ENCODE measurements at regions not wholly inside any gene's neighbourhood (a gene's known extent, or its start where the extent isn't known, plus 50 kb on each side); places are given as distances from the start of the nearest gene placed in this dataset.

- CTCF ChIA-PET = no interaction called here
Observed at GRCh38 chrX:127908384-127908783, 143.8 kb downstream of the ACTRT1 start.

DNA sequence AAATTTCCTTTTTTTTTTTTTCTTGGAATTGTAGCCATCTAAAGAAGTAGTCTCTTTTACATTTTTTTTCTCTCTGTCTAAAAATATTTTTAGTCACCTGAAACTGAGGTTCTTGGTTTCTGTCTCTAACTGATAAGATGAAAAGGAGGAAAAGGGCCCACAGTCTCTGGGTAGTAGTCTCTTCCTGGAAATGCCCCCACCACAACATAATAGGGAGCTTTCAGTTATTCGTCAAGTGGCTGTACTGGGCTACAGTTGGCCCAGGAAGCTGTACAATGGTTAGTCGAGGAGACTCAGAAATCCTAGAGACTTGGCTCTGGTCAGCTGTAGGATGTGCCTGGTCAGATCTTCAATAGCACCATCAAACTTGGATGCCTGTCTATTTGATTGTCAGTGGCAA, 163.4 kb downstream of the ACTRT1 start:
- in situ Hi-C loops (cut with MboI) = no loop called here

More at GRCh38 chrX:127908384-127908783, 143.8 kb downstream of the ACTRT1 start:
- H3K36me3 ChIP-seq (ENCODE audit: control insufficient read depth in 2 of 2, insufficient read depth in 2 of 2, low read length in 1 of 2) = no peaks in the 10 kb centered on the region
- in situ Hi-C loops (cut with MboI) = no loop called here
- FAIRE-seq (no peak), ATAC-seq (no peak), DNase-seq (ENCODE audit: low read depth, low spot score) (no peak)
- no peak overlapping the region for H3K4me3 ChIP-seq
- intact Hi-C loops (cut with micrococcal nuclease; ENCODE audit: unreplicated experiment) = no loop called here
- ChIA-PET RAD21 (ENCODE audit: unreplicated experiment) (no interaction called here), POLR2A (no interaction called here), SMC1A (ENCODE audit: uncharacterized antibody, unreplicated experiment) (no interaction called here)
- no peak overlapping the region for H3K27ac ChIP-seq (ENCODE audit: control insufficient read depth, insufficient read depth)
- H3K79me2 ChIP-seq (ENCODE audit: control insufficient read depth, insufficient read depth, low read length) = no peaks in the 10 kb centered on the region
- H3K27me3 ChIP-seq (replicated peaks in 1 of 2; ENCODE audit: control insufficient read depth in 2 of 2, insufficient read depth in 2 of 2, low read length in 1 of 2) = no peaks in the 10 kb centered on the region
- BruUV-seq (replicated peaks) = no TSS peak
- H3K4me2 ChIP-seq (ENCODE audit: control insufficient read depth, insufficient read depth) = no peak overlapping the region
- no peak overlapping the region for H2AFZ ChIP-seq (ENCODE audit: control insufficient read depth, low read depth, low read length)
- no peaks in the 10 kb centered on the region for H4K20me1 ChIP-seq (ENCODE audit: control insufficient read depth, insufficient read depth)
- H3K9ac ChIP-seq (ENCODE audit: control insufficient read depth, insufficient read depth, low read length) = no peak overlapping the region
- TF ChIP-seq SIN3A (IDR thresholded peaks at IDR 0.05; ENCODE audit: low read depth, low read length) = no peak
- 50% methylated on average over 6 of the region's 6 CpGs for WGBS (ENCODE audit: insufficient coverage, insufficient replicate concordance, low lambda C conversion rate, missing lambda C conversion rate)
- H3K4me1 ChIP-seq (ENCODE audit: control insufficient read depth, insufficient read depth, low read length) = no peaks in the 10 kb centered on the region
- no peaks in the 10 kb centered on the region for H3K9me3 ChIP-seq (replicated peaks; ENCODE audit: control insufficient read depth, insufficient read depth, low read length)

More for the DNA sequence above, 163.4 kb downstream of the ACTRT1 start:
- H3K4me1 ChIP-seq (ENCODE audit: control insufficient read depth, insufficient read depth, low read length) = no peaks in the 10 kb centered on the region
- TF ChIP-seq CBFB (IDR thresholded peaks at IDR 0.05; ENCODE audit: low read depth) (no peak), SUPT20H (IDR thresholded peaks at IDR 0.05; ENCODE audit: borderline replicate concordance, control insufficient read depth, low read depth, low read length) (no peak), MXI1 (IDR thresholded peaks at IDR 0.05; ENCODE audit: low read depth, low read length) (no peak), RBBP5 (conservative IDR thresholded peaks at IDR 0.05) (no peak), SIX5 (IDR thresholded peaks at IDR 0.05; ENCODE audit: low read depth, low read length, severe bottlenecking) (no peak), SP1 (IDR thresholded peaks at IDR 0.05; ENCODE audit: low read depth, low read length) (no peak), ESRRA (IDR thresholded peaks at IDR 0.05; ENCODE audit: low read length) (no peak), NR2C1 (IDR thresholded peaks at IDR 0.05) (no peak), YBX1 (IDR thresholded peaks at IDR 0.05) (no peak)
- H2AFZ ChIP-seq (ENCODE audit: control insufficient read depth, low read depth, low read length) = no peak overlapping the region
- 15% methylated on average over 2 of the region's 2 CpGs for WGBS (ENCODE audit: insufficient coverage, insufficient replicate concordance, low lambda C conversion rate, missing lambda C conversion rate)
- H3K36me3 ChIP-seq (ENCODE audit: control insufficient read depth in 2 of 2, insufficient read depth in 2 of 2, low read length in 1 of 2) = no peaks in the 10 kb centered on the region
- POLR2A ChIA-PET = no interaction called here
- no peak for FAIRE-seq
- H4K20me1 ChIP-seq (ENCODE audit: control insufficient read depth, insufficient read depth) = no peaks in the 10 kb centered on the region
- no peak overlapping the region for H3K9ac ChIP-seq (ENCODE audit: control insufficient read depth, insufficient read depth, low read length)
- SMC1A ChIA-PET (ENCODE audit: uncharacterized antibody, unreplicated experiment) = no interaction called here
- H3K4me2 ChIP-seq (ENCODE audit: control insufficient read depth, insufficient read depth) = no peak overlapping the region
- H3K9me3 ChIP-seq (replicated peaks; ENCODE audit: control insufficient read depth, insufficient read depth, low read length) = no peaks in the 10 kb centered on the region
- DNase-seq (ENCODE audit: low read depth, low spot score) = no peak
- no TSS peak for BruUV-seq (replicated peaks)
- no peak overlapping the region for H3K4me3 ChIP-seq
- no peaks in the 10 kb centered on the region for H3K79me2 ChIP-seq (ENCODE audit: control insufficient read depth, insufficient read depth, low read length)
- intact Hi-C loops (cut with micrococcal nuclease; ENCODE audit: unreplicated experiment) = no loop called here
- CTCF ChIA-PET = no interaction called here
- RAD21 ChIA-PET (ENCODE audit: unreplicated experiment) = no interaction called here
- H3K27me3 ChIP-seq (replicated peaks in 1 of 2; ENCODE audit: control insufficient read depth in 2 of 2, insufficient read depth in 2 of 2, low read length in 1 of 2) = no peaks in the 10 kb centered on the region
- H3K27ac ChIP-seq (ENCODE audit: control insufficient read depth, insufficient read depth) = no peak overlapping the region
- ATAC-seq = no peak

Measured in GM12878 (cell line).